ENCODE measurements at regions not wholly inside any gene's neighbourhood (a gene's known extent, or its start where the extent isn't known, plus 50 kb on each side); places are given as distances from the start of the nearest gene placed in this dataset.

- Mint-ChIP-seq H3K4me3 (no peak overlapping the region), H3K4me1 (ENCODE audit: low read depth) (no peaks in the 10 kb centered on the region), H3K27ac (no peak overlapping the region), H3K9me3 (peaks cover 2% of the 10 kb centered on the region in 2 donors), H3K36me3 (ENCODE audit: insufficient read depth in 2 of 2) (no peaks in the 10 kb centered on the region), H3K27me3 (ENCODE audit: low read depth) (no peaks in the 10 kb centered on the region)
- DNase-seq: no peak
- ATAC-seq (replicated peaks in 1 of 2): no peak
Measured at GRCh38 chr21:18460979-18461378, 57.4 kb upstream of the TMPRSS15 start.

DNA sequence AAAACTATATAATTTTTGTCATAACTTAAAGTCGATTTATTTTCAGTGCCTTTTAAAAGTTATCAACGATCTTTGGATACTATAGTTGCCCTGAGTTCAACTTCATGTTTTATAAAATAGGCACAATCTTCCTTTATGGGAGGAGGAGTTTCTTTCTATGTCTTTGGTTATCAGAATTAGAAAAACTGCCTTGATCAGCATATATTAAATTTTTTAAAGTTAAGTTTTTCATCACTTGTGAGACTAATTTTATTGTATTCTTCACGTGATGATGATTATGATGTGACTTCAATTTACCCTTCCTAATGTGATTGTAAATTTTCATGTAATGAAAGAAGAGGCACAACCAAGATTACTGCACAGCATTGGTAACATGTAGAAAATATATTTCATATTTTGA, 58.2 kb upstream of the TMPRSS15 start:
- Mint-ChIP-seq H3K27ac (no peak overlapping the region), H3K9me3 (peaks cover 2% of the 10 kb centered on the region in 2 donors), H3K36me3 (ENCODE audit: insufficient read depth in 2 of 2) (no peaks in the 10 kb centered on the region), H3K4me1 (ENCODE audit: low read depth) (no peaks in the 10 kb centered on the region), H3K27me3 (ENCODE audit: low read depth) (no peaks in the 10 kb centered on the region), H3K4me3 (no peak overlapping the region)
- DNase-seq (no peak), ATAC-seq (replicated peaks in 1 of 2) (no peak)

GRCh38 chr21:18467715-18468114, 64.1 kb upstream of the TMPRSS15 start:
- DNase-seq: no peak
- no peak for ATAC-seq (replicated peaks in 1 of 2)
- Mint-ChIP-seq H3K4me1 (ENCODE audit: low read depth) (no peaks in the 10 kb centered on the region), H3K4me3 (no peak overlapping the region), H3K27ac (peak overlapping the region; percentile 60), H3K36me3 (ENCODE audit: insufficient read depth in 2 of 2) (no peaks in the 10 kb centered on the region), H3K27me3 (ENCODE audit: low read depth) (no peaks in the 10 kb centered on the region), H3K9me3 (peaks cover 2% of the 10 kb centered on the region in 2 donors)

GRCh38 chr21:18468790-18469189, 65.2 kb upstream of the TMPRSS15 start:
- no peak for ATAC-seq (replicated peaks in 1 of 2)
- H3K4me1 Mint-ChIP-seq (ENCODE audit: low read depth): no peaks in the 10 kb centered on the region
- no peaks in the 10 kb centered on the region for H3K27me3 Mint-ChIP-seq (ENCODE audit: low read depth)
- no peaks in the 10 kb centered on the region for H3K36me3 Mint-ChIP-seq (ENCODE audit: insufficient read depth in 2 of 2)
- H3K4me3 Mint-ChIP-seq: no peak overlapping the region
- peaks cover 0 to 2% of the 10 kb centered on the region in 2 donors for H3K9me3 Mint-ChIP-seq
- DNase-seq: no peak
- H3K27ac Mint-ChIP-seq: no peak overlapping the region

GRCh38 chr21:18476639-18477038, 73.1 kb upstream of the TMPRSS15 start:
- Mint-ChIP-seq H3K36me3 (ENCODE audit: insufficient read depth in 2 of 2) (no peaks in the 10 kb centered on the region), H3K9me3 (no peaks in the 10 kb centered on the region), H3K4me3 (no peak overlapping the region), H3K27ac (no peak overlapping the region), H3K4me1 (ENCODE audit: low read depth) (no peaks in the 10 kb centered on the region), H3K27me3 (ENCODE audit: low read depth) (no peaks in the 10 kb centered on the region)
- DNase-seq (no peak), ATAC-seq (replicated peaks in 1 of 2) (no peak)

DNA sequence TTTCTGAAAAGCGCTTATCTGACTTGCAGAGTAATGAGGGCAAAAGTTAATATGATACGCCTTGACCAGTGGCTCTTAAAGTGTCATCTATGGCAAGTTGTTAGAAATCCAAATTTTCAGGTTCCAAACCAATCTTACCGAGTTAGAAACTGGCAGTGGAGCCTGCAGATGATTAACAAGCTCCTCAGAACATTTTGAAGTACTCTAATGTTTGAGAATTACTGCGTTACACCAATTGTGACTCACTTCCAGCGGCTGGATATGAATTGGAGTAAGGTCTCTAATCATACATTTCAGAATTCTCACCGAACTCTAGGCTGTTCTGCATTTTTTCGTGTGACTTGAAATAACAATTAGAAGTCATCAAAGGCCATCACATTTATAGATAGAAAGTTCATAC, 73.5 kb upstream of the TMPRSS15 start:
- no peak for DNase-seq

DNA sequence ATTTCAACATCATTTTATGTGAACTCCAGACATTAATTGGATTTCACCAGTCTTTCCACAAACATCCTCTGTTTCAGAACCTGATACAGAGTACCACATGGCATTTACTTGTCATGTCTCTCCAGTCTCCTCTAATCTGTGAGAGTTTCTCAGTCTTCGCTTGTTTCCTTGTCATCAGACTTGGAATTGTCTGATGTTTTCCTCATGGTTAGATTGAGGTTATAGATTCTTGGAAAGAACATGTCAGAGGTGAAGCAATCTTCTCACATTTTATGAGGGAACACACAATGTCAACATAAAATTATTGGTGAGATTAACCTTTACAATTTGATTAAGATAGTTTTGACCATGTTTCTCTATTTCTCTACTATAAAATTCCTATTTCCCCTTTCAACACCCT, 74.9 kb upstream of the TMPRSS15 start:
- ATAC-seq (replicated peaks in 1 of 2) (no peak), DNase-seq (no peak)
- Mint-ChIP-seq H3K27ac (no peak overlapping the region), H3K4me1 (ENCODE audit: low read depth) (no peaks in the 10 kb centered on the region), H3K36me3 (ENCODE audit: insufficient read depth in 2 of 2) (no peaks in the 10 kb centered on the region), H3K27me3 (ENCODE audit: low read depth) (no peaks in the 10 kb centered on the region), H3K4me3 (no peak overlapping the region), H3K9me3 (no peaks in the 10 kb centered on the region)

More for the DNA sequence above, 73.5 kb upstream of the TMPRSS15 start:
- H3K4me3 Mint-ChIP-seq: no peak overlapping the region
- no peaks in the 10 kb centered on the region for H3K27me3 Mint-ChIP-seq (ENCODE audit: low read depth)
- no peaks in the 10 kb centered on the region for H3K4me1 Mint-ChIP-seq (ENCODE audit: low read depth)
- no peak overlapping the region for H3K27ac Mint-ChIP-seq
- ATAC-seq (replicated peaks in 1 of 2): no peak
- no peaks in the 10 kb centered on the region for H3K9me3 Mint-ChIP-seq
- no peaks in the 10 kb centered on the region for H3K36me3 Mint-ChIP-seq (ENCODE audit: insufficient read depth in 2 of 2)

- H3K27me3 Mint-ChIP-seq (ENCODE audit: low read depth): no peaks in the 10 kb centered on the region
- H3K9me3 Mint-ChIP-seq: no peaks in the 10 kb centered on the region
- H3K4me3 Mint-ChIP-seq: no peak overlapping the region
- H3K27ac Mint-ChIP-seq: no peak overlapping the region
- no peaks in the 10 kb centered on the region for H3K4me1 Mint-ChIP-seq (ENCODE audit: low read depth)
- no peaks in the 10 kb centered on the region for H3K36me3 Mint-ChIP-seq (ENCODE audit: insufficient read depth in 2 of 2)
- ATAC-seq (replicated peaks in 1 of 2): no peak
- no peak for DNase-seq
Measured at GRCh38 chr21:18488252-18488651, 84.7 kb upstream of the TMPRSS15 start.

GRCh38 chr21:18493422-18493821, 89.8 kb upstream of the TMPRSS15 start:
- ATAC-seq (replicated peaks in 1 of 2) (no peak), DNase-seq (no peak)
- Mint-ChIP-seq H3K27ac (no peak overlapping the region), H3K4me1 (ENCODE audit: low read depth) (no peaks in the 10 kb centered on the region), H3K9me3 (no peaks in the 10 kb centered on the region), H3K27me3 (ENCODE audit: low read depth) (no peaks in the 10 kb centered on the region), H3K36me3 (ENCODE audit: insufficient read depth in 2 of 2) (no peaks in the 10 kb centered on the region), H3K4me3 (no peak overlapping the region)

- no peaks in the 10 kb centered on the region for H3K4me1 Mint-ChIP-seq (ENCODE audit: low read depth)
- DNase-seq (no peak), ATAC-seq (replicated peaks in 1 of 2) (no peak)
- H3K36me3 Mint-ChIP-seq (ENCODE audit: insufficient read depth in 2 of 2): no peaks in the 10 kb centered on the region
- H3K4me3 Mint-ChIP-seq: no peak overlapping the region
- no peaks in the 10 kb centered on the region for H3K9me3 Mint-ChIP-seq
- no peak overlapping the region for H3K27ac Mint-ChIP-seq
- H3K27me3 Mint-ChIP-seq (ENCODE audit: low read depth): no peaks in the 10 kb centered on the region
Measured at GRCh38 chr21:18495523-18495922, 91.9 kb upstream of the TMPRSS15 start.

GRCh38 chr21:18498431-18498830, 94.8 kb upstream of the TMPRSS15 start:
- DNase-seq (no peak), ATAC-seq (replicated peaks in 1 of 2) (no peak)
- H3K4me3 Mint-ChIP-seq: no peak overlapping the region

GRCh38 chr21:18499761-18500376, 96.3 kb upstream of the TMPRSS15 start:
- DNase-seq (peak; percentile 23 to 43), ATAC-seq (replicated peaks in 1 of 2) (no peak)
- H3K27ac Mint-ChIP-seq: no peak overlapping the region
- H3K27me3 Mint-ChIP-seq (ENCODE audit: low read depth): no peaks in the 10 kb centered on the region
- no peaks in the 10 kb centered on the region for H3K4me1 Mint-ChIP-seq (ENCODE audit: low read depth)
- H3K36me3 Mint-ChIP-seq (ENCODE audit: insufficient read depth in 2 of 2): no peaks in the 10 kb centered on the region
- peaks cover 3 to 6% of the 10 kb centered on the region in 2 donors for H3K9me3 Mint-ChIP-seq
- H3K4me3 Mint-ChIP-seq: no peak overlapping the region

More at GRCh38 chr21:18498431-18498830, 94.8 kb upstream of the TMPRSS15 start:
- Mint-ChIP-seq H3K4me1 (ENCODE audit: low read depth) (no peaks in the 10 kb centered on the region), H3K27ac (no peak overlapping the region), H3K36me3 (ENCODE audit: insufficient read depth in 2 of 2) (no peaks in the 10 kb centered on the region), H3K9me3 (peaks cover 2 to 3% of the 10 kb centered on the region in 2 donors), H3K27me3 (ENCODE audit: low read depth) (no peaks in the 10 kb centered on the region)

DNA sequence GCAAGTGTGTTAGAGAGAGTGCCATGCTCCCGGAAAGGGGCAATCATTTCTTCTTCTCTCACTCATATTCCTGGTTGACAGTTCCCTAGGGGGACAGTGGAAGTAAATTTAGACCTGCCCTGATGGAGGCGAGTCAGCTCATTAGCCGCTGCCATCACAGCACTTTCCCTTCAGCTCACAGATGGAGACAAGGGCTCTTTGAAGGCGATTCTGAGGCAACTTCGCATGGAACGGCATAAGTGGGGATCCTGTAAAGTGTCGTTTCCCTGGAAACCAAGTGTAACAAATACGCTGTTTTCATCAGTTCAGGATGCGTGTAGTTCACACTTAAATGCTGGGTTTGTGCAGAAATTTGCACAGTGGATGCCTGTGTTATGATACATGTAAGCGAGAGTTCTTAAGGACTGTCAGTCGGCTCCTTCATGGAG, 114.5 kb upstream of the TMPRSS15 start:
- ATAC-seq (replicated peaks in 1 of 2): no peak
- H3K36me3 Mint-ChIP-seq (ENCODE audit: insufficient read depth in 2 of 2): no peaks in the 10 kb centered on the region
- no peaks in the 10 kb centered on the region for H3K27me3 Mint-ChIP-seq (ENCODE audit: low read depth)
- no peaks in the 10 kb centered on the region for H3K9me3 Mint-ChIP-seq
- no peaks in the 10 kb centered on the region for H3K4me1 Mint-ChIP-seq (ENCODE audit: low read depth)
- DNase-seq: no peak
- no peak overlapping the region for H3K4me3 Mint-ChIP-seq
- no peak overlapping the region for H3K27ac Mint-ChIP-seq

DNA sequence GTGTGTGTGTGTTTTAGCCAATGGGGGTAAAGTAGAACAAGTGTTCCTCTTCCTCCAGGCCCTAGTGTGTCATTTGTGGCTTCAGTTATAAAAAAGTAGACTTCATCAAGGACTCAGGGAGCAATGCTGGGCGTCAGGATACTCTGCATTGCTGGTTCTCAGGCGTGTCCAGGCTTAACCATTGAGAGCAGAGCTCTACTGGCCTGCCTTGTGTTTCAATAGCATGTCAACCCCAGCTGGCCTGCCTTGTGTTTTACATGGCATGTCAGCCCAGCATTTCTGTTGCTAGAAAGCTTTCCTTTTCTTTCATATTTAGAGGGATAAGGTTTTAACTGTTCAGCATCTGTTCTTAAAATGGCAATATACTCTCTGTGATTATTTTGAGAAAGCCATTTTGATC, 117.6 kb upstream of the TMPRSS15 start:
- H3K4me3 Mint-ChIP-seq: no peak overlapping the region
- no peaks in the 10 kb centered on the region for H3K9me3 Mint-ChIP-seq
- no peaks in the 10 kb centered on the region for H3K4me1 Mint-ChIP-seq (ENCODE audit: low read depth)

More for the DNA sequence above, 117.6 kb upstream of the TMPRSS15 start:
- H3K27me3 Mint-ChIP-seq (ENCODE audit: low read depth): no peaks in the 10 kb centered on the region
- DNase-seq (no peak), ATAC-seq (replicated peaks in 1 of 2) (no peak)
- H3K36me3 Mint-ChIP-seq (ENCODE audit: insufficient read depth in 2 of 2): no peaks in the 10 kb centered on the region
- H3K27ac Mint-ChIP-seq: no peak overlapping the region
